OCI-LY7 (cell line): ENCODE measurements at regions not wholly inside any gene's neighbourhood (a gene's known extent, or its start where the extent isn't known, plus 50 kb on each side); places are given as distances from the start of the nearest gene placed in this dataset.

Source experiments
- BruUV-seq: library from RNA; stranded (reverse); fragments of 400-500 nt; replicated peaks from 2 replicates; lab custom pipeline; 2021; lab: Mats Ljungman, UMichigan
- CTCF ChIA-PET: fragments of 300-600 bp; sonication (Branson Sonifier 250); formaldehyde crosslinking; loops from one replicate; lab custom pipeline; 2022; ENCODE audit warnings: antibody characterized with exemption; ENCODE audit not compliant: unreplicated experiment; lab: Charles Lee
- POLR2A ChIA-PET: fragments of 300-600 bp; sonication (Branson Sonifier 250); formaldehyde crosslinking; loops from one replicate; lab custom pipeline; 2022; ENCODE audit warnings: antibody characterized with exemption; lab: Charles Lee
- DNase-seq: peaks from one replicate; pipeline ENCODE4 v3.0.0-alpha.2; 2015; ENCODE audit warnings: low spot score
- H2AFZ ChIP-seq: fragments of 200-600 bp; sonication (generic), shearing (Covaris generic); 2 replicates; pipeline ENCODE4 v1.6.1; 2014; ENCODE audit warnings: mild to moderate bottlenecking, antibody characterized with exemption, low read length, moderate library complexity
- H3K27ac ChIP-seq: fragments of 200-600 bp; sonication (generic); 2 replicates; pipeline ENCODE4 v1.5.1; 2014; ENCODE audit warnings: mixed run types, low read depth, mild to moderate bottlenecking, moderate library complexity, low read length, inconsistent platforms; ENCODE audit not compliant: poor library complexity, severe bottlenecking
- H3K36me3 ChIP-seq: fragments of 200-600 bp; sonication (generic); 2 replicates; pipeline ENCODE4 v1.6.1; 2014; ENCODE audit warnings: mild to moderate bottlenecking, antibody characterized with exemption, low read length, moderate library complexity, mixed read lengths; ENCODE audit not compliant: insufficient read depth
- H3K4me1 ChIP-seq: fragments of 200-600 bp; sonication (generic); 2 replicates; pipeline ENCODE4 v1.5.1; 2014; ENCODE audit warnings: mild to moderate bottlenecking, low read length; ENCODE audit not compliant: insufficient read depth, poor library complexity, severe bottlenecking
- H3K4me2 ChIP-seq: fragments of 200-600 bp; sonication (generic); 2 replicates; pipeline ENCODE4 v1.6.1; 2014; ENCODE audit warnings: mild to moderate bottlenecking, low read length
- H3K4me3 ChIP-seq: fragments of 200-600 bp; sonication (generic); 2 replicates; pipeline ENCODE4 v1.5.1; 2014; ENCODE audit warnings: mild to moderate bottlenecking, low read depth, low read length; ENCODE audit not compliant: poor library complexity, severe bottlenecking
- H3K79me2 ChIP-seq: fragments of 200-600 bp; sonication (generic); 2 replicates; pipeline ENCODE4 v1.6.1; 2016; ENCODE audit warnings: low read depth, mild to moderate bottlenecking, low read length, moderate library complexity, mixed read lengths; ENCODE audit not compliant: insufficient read depth
- H3K9me2 ChIP-seq: fragments of 200-600 bp; sonication (generic); 2 replicates; pipeline ENCODE4 v1.6.1; 2016; ENCODE audit warnings: mild to moderate bottlenecking, low read length, mixed read lengths; ENCODE audit not compliant: insufficient read depth
- H3K9me3 ChIP-seq: fragments of 200-600 bp; sonication (generic); 2 replicates; pipeline ENCODE4 v1.6.1; 2014; ENCODE audit warnings: mild to moderate bottlenecking, mixed run types, low read length, mixed read lengths
- H4K20me1 ChIP-seq: fragments of 200-600 bp; sonication (generic); 2 replicates; pipeline ENCODE4 v1.6.1; 2014; ENCODE audit warnings: mild to moderate bottlenecking, antibody characterized with exemption, low read length, moderate library complexity, mixed read lengths; ENCODE audit not compliant: insufficient read depth
- CTCF ChIP-seq: fragments of 200-600 bp; sonication (generic); conservative IDR thresholded peaks from 2 replicates; pipeline ENCODE4 v1.5.1; 2014; ENCODE audit warnings: mild to moderate bottlenecking, antibody characterized with exemption, low read length, moderate library complexity, mixed read lengths
- EZH2phosphoT487 ChIP-seq: fragments of 200-600 bp; sonication (generic); IDR thresholded peaks from 2 replicates; pipeline ENCODE4 v1.6.1; 2018; ENCODE audit warnings: low read depth, borderline replicate concordance, mild to moderate bottlenecking, mixed run types, antibody characterized with exemption, low read length, moderate library complexity, mixed read lengths
- intact Hi-C: fragments of 100-400 bp; cut with micrococcal nuclease; formaldehyde crosslinking; loops from one replicate; pipeline ENCODE4 v1.10.0; 2022; ENCODE audit not compliant: unreplicated experiment

- H3K4me2 ChIP-seq = no peak overlapping the region
- H3K4me1 ChIP-seq = no peaks in the 10 kb centered on the region
- H4K20me1 ChIP-seq = no peaks in the 10 kb centered on the region
- H3K9me3 ChIP-seq = no peaks in the 10 kb centered on the region
- CTCF ChIA-PET = no interaction called here
- intact Hi-C loops = no loop called here
- no peak overlapping the region for H3K27ac ChIP-seq
- no TSS peak for BruUV-seq
- no peak overlapping the region for H2AFZ ChIP-seq
- POLR2A ChIA-PET = no interaction called here
- H3K4me3 ChIP-seq = no peak overlapping the region
- no peak for TF ChIP-seq CTCF
- no peak for TF ChIP-seq EZH2phosphoT487
- no peak for DNase-seq
- H3K9me2 ChIP-seq = no peaks in the 10 kb centered on the region
- H3K36me3 ChIP-seq = no peaks in the 10 kb centered on the region
- no peaks in the 10 kb centered on the region for H3K79me2 ChIP-seq
Measured at GRCh38 chr2:207409517-207409916, 120.2 kb upstream of the CREB1 start.

- H2AFZ ChIP-seq = no peak overlapping the region
- no peaks in the 10 kb centered on the region for H4K20me1 ChIP-seq
- POLR2A ChIA-PET = no interaction called here
- no peaks in the 10 kb centered on the region for H3K9me2 ChIP-seq
- no peaks in the 10 kb centered on the region for H3K79me2 ChIP-seq
- no peaks in the 10 kb centered on the region for H3K9me3 ChIP-seq
- no peak overlapping the region for H3K4me2 ChIP-seq
- no peak overlapping the region for H3K4me3 ChIP-seq
- no TSS peak for BruUV-seq
- H3K27ac ChIP-seq = no peak overlapping the region
- intact Hi-C loops = no loop called here
- DNase-seq = no peak
- no peaks in the 10 kb centered on the region for H3K36me3 ChIP-seq
- no peak for TF ChIP-seq EZH2phosphoT487
- no peak for TF ChIP-seq CTCF
- CTCF ChIA-PET = no interaction called here
- no peaks in the 10 kb centered on the region for H3K4me1 ChIP-seq
Measured at GRCh38 chr2:207412787-207413310, 116.9 kb upstream of the CREB1 start.

- ChIA-PET CTCF (no interaction called here), POLR2A (no interaction called here)
- Histone ChIP-seq H3K4me3 (no peak overlapping the region), H3K9me2 (no peaks in the 10 kb centered on the region), H3K4me2 (no peak overlapping the region), H4K20me1 (no peaks in the 10 kb centered on the region), H3K36me3 (no peaks in the 10 kb centered on the region), H3K27ac (no peak overlapping the region), H3K4me1 (no peaks in the 10 kb centered on the region), H2AFZ (no peak overlapping the region), H3K79me2 (no peaks in the 10 kb centered on the region), H3K9me3 (no peaks in the 10 kb centered on the region)
- no TSS peak for BruUV-seq
- TF ChIP-seq EZH2phosphoT487 (no peak), CTCF (no peak)
- no peak for DNase-seq
- intact Hi-C loops = no loop called here
Measured at GRCh38 chr2:207413376-207413907, 116.3 kb upstream of the CREB1 start.
